Retina (tissue), 1 donor: ENCODE measurements at regions not wholly inside any gene's neighbourhood (a gene's known extent, or its start where the extent isn't known, plus 50 kb on each side); places are given as distances from the start of the nearest gene placed in this dataset.
"Not testable (repeated sequence)": the region's sequence is repeated elsewhere in the genome, so short reads cannot be mapped to it uniquely, and the experiment has no call there.

Source experiments
- DNase-seq: peaks from one replicate; pipeline ENCODE4 v3.0.0-alpha.2; 2016

DNA sequence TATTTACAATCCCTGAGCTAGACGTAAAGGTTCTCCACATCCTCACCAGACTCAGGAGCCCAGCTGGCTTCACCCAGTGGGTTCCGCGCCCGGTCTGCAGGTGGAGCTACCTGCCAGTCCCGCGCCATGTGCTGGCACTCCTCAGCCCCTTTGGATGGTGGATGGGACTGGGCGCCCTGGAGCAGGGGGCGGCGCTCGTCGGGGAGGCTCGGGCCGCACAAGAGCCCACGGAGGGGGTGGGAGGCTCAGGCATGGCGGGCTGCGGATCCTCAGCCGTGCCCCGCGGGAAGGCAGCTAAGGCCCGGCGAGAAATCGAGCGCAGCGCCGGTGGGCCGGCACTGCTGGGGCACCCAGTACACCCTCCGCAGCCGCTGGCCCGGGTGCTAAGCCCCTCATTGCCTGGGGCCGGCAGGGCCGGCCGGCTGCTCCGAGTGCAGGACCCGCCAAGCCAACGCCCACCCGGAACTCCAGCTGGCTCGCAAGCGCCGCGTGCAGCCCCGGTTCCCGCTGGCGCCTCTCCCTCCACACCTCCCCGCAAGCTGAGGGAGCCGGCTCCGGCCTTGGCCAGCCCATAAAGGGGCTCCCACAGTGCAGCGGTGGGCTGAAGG is 448.3 kb downstream of the COL11A1 start:
- not testable (repeated sequence) for DNase-seq

GRCh38 chr1:102655034-102655433 is 453.3 kb downstream of the COL11A1 start:
- DNase-seq = no peak

- no peak for DNase-seq
Measured at GRCh38 chr1:102640872-102641271, 467.4 kb downstream of the COL11A1 start.

- no peak for DNase-seq
Measured at GRCh38 chr1:102640312-102640711, 468.0 kb downstream of the COL11A1 start.

DNA sequence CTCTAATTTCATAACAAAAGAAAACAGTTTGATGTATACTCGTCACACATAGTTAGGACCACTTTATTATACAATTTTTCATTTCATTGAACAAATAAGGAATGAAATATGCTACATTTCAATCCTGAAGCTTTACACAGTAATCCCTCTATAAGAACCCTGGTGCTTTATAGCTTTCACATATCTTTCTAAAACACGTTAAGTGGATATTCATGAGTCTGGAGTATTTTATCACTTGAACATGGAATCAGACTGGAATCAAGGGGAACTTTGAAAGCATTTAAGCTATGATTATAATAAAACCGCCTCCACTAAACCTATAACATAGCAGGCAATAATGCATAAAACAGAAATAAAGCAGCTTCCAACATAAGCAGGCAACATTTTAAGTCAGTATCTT is 476.6 kb downstream of the COL11A1 start:
- DNase-seq = no peak

GRCh38 chr1:102630041-102630440 is 478.3 kb downstream of the COL11A1 start:
- no peak for DNase-seq

GRCh38 chr1:102628109-102628613 is 480.2 kb downstream of the COL11A1 start:
- no peak for DNase-seq

DNA sequence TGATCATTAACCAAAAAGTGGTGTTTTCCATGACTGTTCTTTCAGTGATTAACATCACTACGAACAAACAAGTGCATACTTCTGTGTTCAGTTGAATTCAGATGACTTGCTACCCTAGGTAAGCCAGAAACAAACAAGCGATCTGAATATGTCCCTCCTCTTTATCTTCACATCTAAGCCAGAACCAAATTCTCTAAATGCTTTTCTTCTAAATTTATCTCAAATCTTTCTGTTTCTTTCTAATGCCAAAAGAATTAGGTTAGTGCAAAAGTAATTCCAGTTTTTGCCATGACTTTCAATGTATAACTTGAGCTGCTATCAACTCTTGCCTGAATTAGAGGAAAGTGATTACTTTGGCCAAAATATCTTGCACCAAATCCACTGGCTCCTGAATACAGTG is 481.2 kb downstream of the COL11A1 start:
- DNase-seq = no peak

DNA sequence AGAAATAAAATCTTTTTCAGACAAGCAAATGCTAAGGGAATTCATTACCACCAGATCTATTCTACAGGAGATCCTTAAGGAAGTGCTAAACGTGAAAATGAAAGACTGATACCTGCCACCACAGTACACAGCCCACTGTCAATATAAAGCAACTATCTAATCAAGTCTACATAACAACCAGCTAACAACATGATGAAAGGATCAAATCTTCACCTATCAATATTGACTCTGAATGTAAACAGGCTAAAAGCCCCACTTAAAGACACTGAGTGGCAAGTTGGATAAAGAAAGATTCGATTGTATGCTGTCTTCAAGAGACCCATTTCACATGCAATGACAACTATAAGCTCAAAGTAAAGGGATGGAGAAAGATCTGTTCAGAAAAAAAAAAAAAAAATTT is 492.4 kb downstream of the COL11A1 start:
- no peak for DNase-seq

DNA sequence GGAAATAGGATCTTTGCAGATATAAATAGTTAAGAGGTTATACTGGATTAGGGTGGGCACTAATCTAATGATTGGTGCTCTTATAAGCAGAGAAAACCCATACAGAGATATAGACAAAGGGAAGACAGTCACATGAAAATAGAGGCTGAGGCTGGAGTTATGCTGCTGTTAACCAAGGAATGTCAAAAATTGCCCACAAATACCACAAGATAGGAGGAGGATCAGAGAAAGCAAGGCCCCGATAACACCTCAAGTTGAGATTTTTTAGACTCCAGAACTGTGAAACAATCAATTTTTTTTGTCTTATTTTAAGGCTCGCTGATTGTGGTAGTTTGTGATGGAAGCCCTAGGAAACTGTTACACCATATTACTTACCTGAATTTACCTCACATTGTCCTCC is 513.2 kb downstream of the COL11A1 start:
- no peak for DNase-seq

DNA sequence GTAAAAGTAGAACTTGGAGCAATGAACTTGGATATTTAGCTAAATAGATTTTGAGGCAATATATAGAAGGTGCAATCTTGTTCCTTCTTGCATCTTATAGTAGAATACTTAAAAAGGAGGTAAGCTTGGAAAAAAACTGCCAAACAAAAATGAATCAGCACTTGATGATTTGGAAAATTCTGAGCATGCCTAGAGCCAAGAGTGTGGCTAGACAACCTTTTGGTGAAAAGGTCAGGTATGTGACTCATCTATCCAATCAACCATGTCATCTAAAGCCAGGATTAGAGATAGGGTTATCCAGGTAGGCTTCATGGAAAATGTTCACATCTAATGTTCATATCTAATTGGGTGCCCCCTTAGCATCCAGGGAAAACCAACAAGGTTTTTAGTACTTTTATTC is 515.0 kb downstream of the COL11A1 start:
- DNase-seq = no peak

GRCh38 chr1:102588536-102588935 is 519.8 kb downstream of the COL11A1 start:
- DNase-seq = no peak

DNA sequence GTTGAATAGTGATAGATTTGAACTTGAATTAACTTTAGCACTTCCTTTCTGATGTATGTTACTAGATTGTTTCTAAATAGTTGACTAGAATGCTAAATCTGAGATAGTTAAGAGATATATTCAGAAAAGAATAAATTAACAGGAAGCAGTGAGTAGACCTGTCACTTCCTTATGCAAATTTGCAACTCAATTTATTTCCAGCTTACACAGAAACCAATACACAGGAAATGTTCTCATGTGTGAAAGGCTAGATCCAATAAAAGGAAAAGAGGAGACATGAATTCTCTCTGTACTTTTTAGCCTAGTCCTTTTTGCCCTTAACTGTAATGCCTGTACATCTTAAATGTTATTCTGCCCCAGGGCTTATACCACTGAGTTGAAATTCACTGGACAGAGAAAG is 522.3 kb downstream of the COL11A1 start:
- DNase-seq = no peak

DNA sequence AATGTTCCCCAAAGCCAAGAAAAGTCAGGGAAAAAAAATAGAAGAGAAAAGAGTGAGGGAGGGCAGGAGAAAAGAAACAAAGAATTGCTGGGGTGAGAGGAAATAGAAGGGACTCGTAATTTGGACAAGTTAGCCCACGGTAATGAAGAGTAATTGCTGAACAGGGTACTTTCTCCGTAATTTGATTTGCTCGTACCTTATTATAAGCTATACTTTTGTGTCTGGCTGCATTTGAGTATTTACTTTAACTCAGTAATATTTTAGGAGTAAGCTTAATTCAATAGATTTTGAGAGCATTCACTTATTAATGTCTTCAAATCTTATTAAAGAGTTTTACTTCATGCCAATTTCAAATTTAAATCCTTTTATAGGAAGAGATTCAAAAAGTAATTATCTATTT is 527.5 kb downstream of the COL11A1 start:
- DNase-seq = no peak

- DNase-seq = no peak
Measured at GRCh38 chr1:102578804-102579203, 529.5 kb downstream of the COL11A1 start.

GRCh38 chr1:102572637-102573036 is 535.7 kb downstream of the COL11A1 start:
- no peak for DNase-seq

DNA sequence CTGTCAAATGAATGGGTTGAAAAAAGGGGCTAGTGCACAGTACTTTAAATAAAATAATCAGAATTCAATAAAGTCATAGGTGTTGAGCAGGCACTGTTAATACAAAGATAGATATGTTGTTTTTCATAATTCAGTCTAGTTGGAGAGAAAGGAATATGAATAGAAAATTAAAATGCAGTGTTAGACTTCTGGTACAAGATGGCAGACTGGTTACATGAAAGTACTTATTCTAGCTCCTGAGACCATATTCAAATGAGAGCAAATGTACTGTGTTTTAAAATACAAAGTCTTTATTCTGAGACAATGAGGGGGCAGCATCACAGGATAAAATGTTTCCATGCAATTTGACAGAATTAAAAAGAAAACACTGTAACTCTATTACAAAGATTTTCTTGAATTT is 542.1 kb downstream of the COL11A1 start:
- no peak for DNase-seq

- no peak for DNase-seq
Measured at GRCh38 chr1:102562380-102562779, 545.9 kb downstream of the COL11A1 start.

GRCh38 chr1:102550729-102551384 is 554.1 kb upstream of the OLFM3 start:
- DNase-seq = peak; percentile 3

DNA sequence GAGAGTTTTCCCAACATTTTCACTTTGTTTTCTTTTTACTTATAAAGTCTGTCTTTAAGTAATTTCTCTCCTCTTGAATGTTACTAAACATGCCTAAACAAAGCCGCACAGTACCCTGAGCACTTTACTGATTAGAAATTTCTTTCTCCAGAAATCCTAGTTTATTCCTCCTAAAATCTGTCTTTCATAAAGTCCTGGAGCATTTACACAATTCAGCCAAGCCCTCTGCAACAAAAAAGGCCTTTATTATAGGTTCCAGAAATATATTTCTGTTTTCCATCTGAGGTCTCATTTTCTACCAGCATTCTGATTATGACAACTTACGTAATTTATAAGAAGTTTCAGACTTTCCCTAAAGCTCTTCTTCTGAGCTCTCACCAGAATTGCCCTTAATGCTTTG is 549.5 kb upstream of the OLFM3 start:
- DNase-seq = no peak

GRCh38 chr1:102535829-102536505 is 539.2 kb upstream of the OLFM3 start:
- DNase-seq = no peak

GRCh38 chr1:102531036-102531435 is 534.3 kb upstream of the OLFM3 start:
- no peak for DNase-seq

DNA sequence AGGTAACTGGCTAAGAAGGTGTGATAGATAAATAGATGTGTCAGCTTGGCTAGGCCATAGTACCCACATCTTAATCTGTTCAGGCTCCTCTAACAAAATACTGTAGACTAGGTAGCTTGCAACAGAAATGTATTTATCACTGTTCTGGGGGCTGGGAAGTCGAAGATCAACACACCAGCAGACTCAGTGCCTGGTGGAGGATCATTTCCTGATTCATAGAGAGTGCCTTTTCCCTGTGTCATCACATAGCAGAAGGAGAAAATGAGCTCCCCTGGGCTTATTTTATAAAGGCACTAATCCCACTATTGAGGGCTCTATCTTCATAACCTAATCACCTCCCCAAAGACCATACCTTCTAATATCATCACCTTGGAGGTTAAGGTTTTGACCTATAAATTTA is 532.7 kb upstream of the OLFM3 start:
- no peak for DNase-seq

- no peak for DNase-seq
Measured at GRCh38 chr1:102500758-102501157, 504.0 kb upstream of the OLFM3 start.
